GM23338 (cell line): ENCODE measurements at regions not wholly inside any gene's neighbourhood (a gene's known extent, or its start where the extent isn't known, plus 50 kb on each side); places are given as distances from the start of the nearest gene placed in this dataset.
A peak's percentile ranks its signal among the peaks of the same experiment; 100 is the strongest.

Experiments
- ATAC-seq: fragments of 200-7000 bp; cut with Tn5 transposase; 3 replicates; pipeline ENCODE4 v1.9.1; 2020
- DNase-seq: peaks from one replicate; pipeline ENCODE4 v3.0.0-alpha.2; 2015; ENCODE audit warnings: low spot score
- H2AFZ ChIP-seq: fragments of 200-600 bp; sonication (generic); 2 replicates; pipeline ENCODE4 v1.8.0; 2016; ENCODE audit warnings: antibody characterized with exemption, mild to moderate bottlenecking, moderate library complexity
- H3F3A ChIP-seq: fragments of 200-600 bp; sonication (generic); replicated peaks from 2 replicates; pipeline ENCODE4 v1.8.0; 2017; ENCODE audit warnings: antibody characterized with exemption, mixed run types, low read depth
- H3K27ac ChIP-seq: fragments of 200-600 bp; sonication (generic); 2 replicates; pipeline ENCODE4 v1.6.1; 2016; ENCODE audit warnings: low read depth
- H3K27me3 ChIP-seq: fragments of 200-600 bp; sonication (generic); 2 replicates; pipeline ENCODE4 v1.8.0; 2016; ENCODE audit warnings: mild to moderate bottlenecking, mixed run types, moderate library complexity; ENCODE audit not compliant: insufficient read depth
- H3K36me3 ChIP-seq: fragments of 200-600 bp; sonication (generic); 2 replicates; pipeline ENCODE4 v1.8.0; 2016; ENCODE audit warnings: mild to moderate bottlenecking; ENCODE audit not compliant: insufficient read depth
- H3K4me1 ChIP-seq: fragments of 200-600 bp; sonication (generic); 2 replicates; pipeline ENCODE4 v1.8.0; 2016; ENCODE audit warnings: mild to moderate bottlenecking, moderate library complexity; ENCODE audit not compliant: insufficient read depth
- H3K4me2 ChIP-seq: fragments of 200-600 bp; sonication (generic); 2 replicates; pipeline ENCODE4 v1.7.1; 2017; ENCODE audit warnings: mixed run types
- H3K4me3 ChIP-seq: fragments of 200-600 bp; sonication (generic); 2 replicates; pipeline ENCODE4 v1.6.1; 2016; ENCODE audit warnings: mixed run types
- H3K79me2 ChIP-seq: fragments of 200-600 bp; sonication (generic); replicated peaks from 2 replicates; pipeline ENCODE4 v1.8.0; 2017; ENCODE audit warnings: mild to moderate bottlenecking; ENCODE audit not compliant: insufficient read depth
- H3K9me2 ChIP-seq: fragments of 200-600 bp; sonication (generic); 2 replicates; pipeline ENCODE4 v1.8.0; 2017; ENCODE audit not compliant: insufficient read depth
- H4K20me1 ChIP-seq: fragments of 200-600 bp; sonication (generic); replicated peaks from 2 replicates; pipeline ENCODE4 v1.8.0; 2017; ENCODE audit warnings: mild to moderate bottlenecking; ENCODE audit not compliant: insufficient read depth
- H3K27ac Mint-ChIP-seq: 2 replicates; pipeline ENCODE4 v1.8.0; 2020; ENCODE audit warnings: inconsistent platforms, mild to moderate bottlenecking, moderate library complexity, mixed read lengths
- H3K27me3 Mint-ChIP-seq: 3 replicates; pipeline ENCODE4 v1.8.0; 2022; ENCODE audit warnings: low read depth, mild to moderate bottlenecking, moderate library complexity, mixed read lengths, inconsistent platforms; ENCODE audit not compliant: insufficient read depth, poor library complexity
- H3K36me3 Mint-ChIP-seq: 3 replicates; pipeline ENCODE4 v1.8.0; 2021; ENCODE audit warnings: low read depth, mild to moderate bottlenecking, inconsistent platforms, moderate library complexity, mixed read lengths
- H3K4me1 Mint-ChIP-seq: 3 replicates; pipeline ENCODE4 v1.8.0; 2020; ENCODE audit warnings: mild to moderate bottlenecking, inconsistent platforms, mixed read lengths
- H3K4me3 Mint-ChIP-seq: 3 replicates; pipeline ENCODE4 v1.8.0; 2021; ENCODE audit warnings: moderate library complexity, mild to moderate bottlenecking, inconsistent platforms, mixed read lengths
- H3K9me3 Mint-ChIP-seq: 3 replicates; pipeline ENCODE4 v1.8.0; 2020; ENCODE audit warnings: moderate library complexity, mild to moderate bottlenecking, inconsistent platforms, mixed read lengths
- ZNF114 ChIP-seq: fragments of 250-450 bp; sonication (Bioruptor Pico); IDR thresholded peaks from 2 replicates; pipeline ENCODE4 v1.5.0; 2020; ENCODE audit warnings: mild to moderate bottlenecking, moderate library complexity
- TF ChIP-seq, protein P1 (sequence below): fragments of 250-450 bp; sonication (Bioruptor Pico); IDR thresholded peaks from 2 replicates; pipeline ENCODE4 v1.5.0; 2020; ENCODE audit warnings: mild to moderate bottlenecking, moderate library complexity

DNA sequence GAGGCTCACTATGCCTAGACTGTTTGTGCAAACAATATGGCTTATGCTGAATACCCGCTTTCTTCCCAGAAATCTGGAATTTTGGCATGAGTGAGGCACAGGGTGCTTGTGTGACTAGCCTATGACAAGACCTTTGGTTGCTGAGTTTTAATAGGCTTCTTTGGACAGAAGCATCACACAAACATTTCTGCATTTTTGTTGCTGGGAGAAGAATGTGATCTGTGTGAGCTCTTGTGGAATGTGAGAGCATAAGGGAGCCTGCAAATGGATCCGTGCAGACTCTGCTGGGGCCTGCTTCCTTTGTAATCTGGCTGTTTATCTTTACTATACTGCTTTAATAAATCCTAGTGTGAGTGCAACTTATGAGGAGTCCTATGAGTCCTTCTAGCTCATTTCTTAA lies 83.0 kb upstream of the ZDHHC17 start (continued):
- TF ChIP-seq, protein P1, sequence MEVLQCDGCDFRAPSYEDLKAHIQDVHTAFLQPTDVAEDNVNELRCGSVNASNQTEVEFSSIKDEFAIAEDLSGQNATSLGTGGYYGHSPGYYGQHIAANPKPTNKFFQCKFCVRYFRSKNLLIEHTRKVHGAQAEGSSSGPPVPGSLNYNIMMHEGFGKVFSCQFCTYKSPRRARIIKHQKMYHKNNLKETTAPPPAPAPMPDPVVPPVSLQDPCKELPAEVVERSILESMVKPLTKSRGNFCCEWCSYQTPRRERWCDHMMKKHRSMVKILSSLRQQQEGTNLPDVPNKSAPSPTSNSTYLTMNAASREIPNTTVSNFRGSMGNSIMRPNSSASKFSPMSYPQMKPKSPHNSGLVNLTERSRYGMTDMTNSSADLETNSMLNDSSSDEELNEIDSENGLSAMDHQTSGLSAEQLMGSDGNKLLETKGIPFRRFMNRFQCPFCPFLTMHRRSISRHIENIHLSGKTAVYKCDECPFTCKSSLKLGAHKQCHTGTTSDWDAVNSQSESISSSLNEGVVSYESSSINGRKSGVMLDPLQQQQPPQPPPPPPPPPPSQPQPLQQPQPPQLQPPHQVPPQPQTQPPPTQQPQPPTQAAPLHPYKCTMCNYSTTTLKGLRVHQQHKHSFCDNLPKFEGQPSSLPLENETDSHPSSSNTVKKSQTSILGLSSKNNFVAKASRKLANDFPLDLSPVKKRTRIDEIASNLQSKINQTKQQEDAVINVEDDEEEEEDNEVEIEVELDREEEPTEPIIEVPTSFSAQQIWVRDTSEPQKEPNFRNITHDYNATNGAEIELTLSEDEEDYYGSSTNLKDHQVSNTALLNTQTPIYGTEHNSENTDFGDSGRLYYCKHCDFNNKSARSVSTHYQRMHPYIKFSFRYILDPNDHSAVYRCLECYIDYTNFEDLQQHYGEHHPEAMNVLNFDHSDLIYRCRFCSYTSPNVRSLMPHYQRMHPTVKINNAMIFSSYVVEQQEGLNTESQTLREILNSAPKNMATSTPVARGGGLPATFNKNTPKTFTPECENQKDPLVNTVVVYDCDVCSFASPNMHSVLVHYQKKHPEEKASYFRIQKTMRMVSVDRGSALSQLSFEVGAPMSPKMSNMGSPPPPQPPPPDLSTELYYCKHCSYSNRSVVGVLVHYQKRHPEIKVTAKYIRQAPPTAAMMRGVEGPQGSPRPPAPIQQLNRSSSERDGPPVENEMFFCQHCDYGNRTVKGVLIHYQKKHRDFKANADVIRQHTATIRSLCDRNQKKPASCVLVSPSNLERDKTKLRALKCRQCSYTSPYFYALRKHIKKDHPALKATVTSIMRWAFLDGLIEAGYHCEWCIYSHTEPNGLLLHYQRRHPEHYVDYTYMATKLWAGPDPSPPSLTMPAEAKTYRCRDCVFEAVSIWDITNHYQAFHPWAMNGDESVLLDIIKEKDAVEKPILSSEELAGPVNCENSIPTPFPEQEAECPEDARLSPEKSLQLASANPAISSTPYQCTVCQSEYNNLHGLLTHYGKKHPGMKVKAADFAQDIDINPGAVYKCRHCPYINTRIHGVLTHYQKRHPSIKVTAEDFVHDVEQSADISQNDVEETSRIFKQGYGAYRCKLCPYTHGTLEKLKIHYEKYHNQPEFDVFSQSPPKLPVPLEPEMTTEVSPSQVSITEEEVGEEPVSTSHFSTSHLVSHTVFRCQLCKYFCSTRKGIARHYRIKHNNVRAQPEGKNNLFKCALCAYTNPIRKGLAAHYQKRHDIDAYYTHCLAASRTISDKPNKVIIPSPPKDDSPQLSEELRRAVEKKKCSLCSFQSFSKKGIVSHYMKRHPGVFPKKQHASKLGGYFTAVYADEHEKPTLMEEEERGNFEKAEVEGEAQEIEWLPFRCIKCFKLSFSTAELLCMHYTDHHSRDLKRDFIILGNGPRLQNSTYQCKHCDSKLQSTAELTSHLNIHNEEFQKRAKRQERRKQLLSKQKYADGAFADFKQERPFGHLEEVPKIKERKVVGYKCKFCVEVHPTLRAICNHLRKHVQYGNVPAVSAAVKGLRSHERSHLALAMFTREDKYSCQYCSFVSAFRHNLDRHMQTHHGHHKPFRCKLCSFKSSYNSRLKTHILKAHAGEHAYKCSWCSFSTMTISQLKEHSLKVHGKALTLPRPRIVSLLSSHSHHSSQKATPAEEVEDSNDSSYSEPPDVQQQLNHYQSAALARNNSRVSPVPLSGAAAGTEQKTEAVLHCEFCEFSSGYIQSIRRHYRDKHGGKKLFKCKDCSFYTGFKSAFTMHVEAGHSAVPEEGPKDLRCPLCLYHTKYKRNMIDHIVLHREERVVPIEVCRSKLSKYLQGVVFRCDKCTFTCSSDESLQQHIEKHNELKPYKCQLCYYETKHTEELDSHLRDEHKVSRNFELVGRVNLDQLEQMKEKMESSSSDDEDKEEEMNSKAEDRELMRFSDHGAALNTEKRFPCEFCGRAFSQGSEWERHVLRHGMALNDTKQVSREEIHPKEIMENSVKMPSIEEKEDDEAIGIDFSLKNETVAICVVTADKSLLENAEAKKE (CRISPR knock-in tag), result no peak

DNA sequence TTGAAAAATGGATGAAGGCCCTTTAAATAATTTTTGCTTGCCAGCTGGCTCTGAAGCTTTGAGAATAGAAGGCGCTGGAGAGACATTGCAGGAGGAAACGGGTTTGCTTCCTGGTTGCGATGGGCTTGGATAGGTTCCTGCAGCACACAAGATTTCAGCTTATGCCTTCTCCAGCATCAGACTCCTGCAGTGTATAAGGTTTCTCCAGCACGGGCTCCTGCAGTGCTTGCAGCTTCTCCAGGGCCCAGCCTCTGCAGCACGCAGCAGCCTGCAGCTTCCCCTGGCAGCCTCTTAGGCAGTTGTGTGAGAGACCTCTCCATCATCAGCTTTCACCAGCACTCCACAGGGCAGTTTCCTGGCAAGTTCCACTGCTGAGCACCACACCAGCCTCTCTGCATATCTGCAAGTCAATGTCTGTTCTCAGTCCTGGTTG lies 78.7 kb upstream of the ZDHHC17 start:
- Histone ChIP-seq H3K4me2 (peak overlapping the region; percentile 52; the same call in 1 of the 2 replicates), H3K4me3 (no peak overlapping the region), H3F3A (no peaks in the 10 kb centered on the region), H3K9me2 (no peaks in the 10 kb centered on the region), H3K27ac (no peak overlapping the region), H3K36me3 (no peaks in the 10 kb centered on the region), H3K4me1 (peaks cover 17% of the 10 kb centered on the region), H3K27me3 (no peaks in the 10 kb centered on the region), H4K20me1 (no peaks in the 10 kb centered on the region), H3K79me2 (no peaks in the 10 kb centered on the region), H2AFZ (peak overlapping the region; percentile 86)
- no peak overlapping the region for H3K27ac Mint-ChIP-seq
- TF ChIP-seq ZNF114 (CRISPR knock-in tag), result no peak
- TF ChIP-seq, protein P1 (CRISPR knock-in tag), result peak; percentile 85
- no peaks in the 10 kb centered on the region for H3K9me3 Mint-ChIP-seq
- H3K4me1 Mint-ChIP-seq, result peaks cover 24% of the 10 kb centered on the region
- H3K27me3 Mint-ChIP-seq, result peaks cover 2% of the 10 kb centered on the region
- H3K4me3 Mint-ChIP-seq, result 0 out of 3 replicates have a peak overlapping the region, but pooled peaks have one; percentile 19
- DNase-seq (peak; percentile 46), ATAC-seq (peak; percentile 97)
- no peaks in the 10 kb centered on the region for H3K36me3 Mint-ChIP-seq
